HEK293 (cell line): ENCODE measurements at regions not wholly inside any gene's neighbourhood (a gene's known extent, or its start where the extent isn't known, plus 50 kb on each side); places are given as distances from the start of the nearest gene placed in this dataset.

Experiments used
- CTCF ChIA-PET: fragments of 350-600 bp; formaldehyde crosslinking; extraction: SDS; loops from one replicate; lab custom pipeline; 2021; ENCODE audit warnings: antibody characterized with exemption; lab: Yijun Ruan, JAX
- POLR2A ChIA-PET: fragments of 300-600 bp; formaldehyde crosslinking; extraction: SDS; loops from one replicate; lab custom pipeline; 2020; ENCODE audit warnings: antibody characterized with exemption, inconsistent platforms; lab: Yijun Ruan, JAX
- H3K27ac ChIP-seq: fragments of 200-500 bp; sonication (Bioruptor generic); 2 replicates; pipeline ENCODE4 v1.5.1; 2014; ENCODE audit warnings: low read depth, low read length, control low read depth, inconsistent platforms; ENCODE audit errors: extremely low read depth
- H3K36me3 ChIP-seq, 2 experiments: fragments of 200-500 bp in 1 of 2; sonication (Bioruptor generic) in 1 of 2; 1 replicate in 1 of 2; 2 replicates in 1 of 2; pipeline ENCODE4 v1.5.1; 2014 to 2017; ENCODE audit warnings: inconsistent platforms in 2 of 2, low read length in 2 of 2; ENCODE audit not compliant: control insufficient read depth in 2 of 2, insufficient read depth in 1 of 2
- H3K4me1 ChIP-seq: fragments of 200-500 bp; sonication (Bioruptor generic); 2 replicates; pipeline ENCODE4 v1.5.1; 2014; ENCODE audit warnings: mild to moderate bottlenecking, low read length, inconsistent platforms; ENCODE audit not compliant: control insufficient read depth, insufficient read depth
- H3K4me3 ChIP-seq: 2 replicates; pipeline ENCODE4 v1.5.1; 2011; ENCODE audit warnings: low read depth, mild to moderate bottlenecking, control low read depth, low read length, moderate library complexity
- H3K9me3 ChIP-seq: fragments of 200-500 bp; sonication (Bioruptor generic); 2 replicates; pipeline ENCODE4 v1.5.1; 2014; ENCODE audit warnings: low read depth, low read length, inconsistent platforms; ENCODE audit not compliant: control insufficient read depth, insufficient read depth
- EGR2 ChIP-seq: fragments of 450-650 bp; formaldehyde crosslinking; IDR thresholded peaks from 2 replicates; pipeline ENCODE4 v1.5.1; 2016; ENCODE audit warnings: low read depth, missing biosample characterization, missing genetic modification characterization
- KLF10 ChIP-seq: fragments of 450-650 bp; IDR thresholded peaks from 2 replicates; pipeline ENCODE4 v1.5.1; 2018; ENCODE audit warnings: missing biosample characterization, mild to moderate bottlenecking, missing genetic modification characterization
- KLF8 ChIP-seq: fragments of 450-650 bp; formaldehyde crosslinking; IDR thresholded peaks from 2 replicates; pipeline ENCODE4 v1.5.1; 2016; ENCODE audit warnings: missing biosample characterization, missing genetic modification characterization
- REST ChIP-seq: fragments of 450-650 bp; formaldehyde crosslinking; IDR thresholded peaks from 2 replicates; pipeline ENCODE4 v1.5.1; 2016; ENCODE audit warnings: missing biosample characterization, missing genetic modification characterization
- ZNF175 ChIP-seq: fragments of 450-650 bp; formaldehyde crosslinking; IDR thresholded peaks from 2 replicates; pipeline ENCODE4 v1.5.1; 2016; ENCODE audit warnings: missing biosample characterization, missing genetic modification characterization
- ZNF184 ChIP-seq: fragments of 450-650 bp; IDR thresholded peaks from 2 replicates; pipeline ENCODE4 v1.5.1; 2018; ENCODE audit warnings: missing biosample characterization, mild to moderate bottlenecking, missing genetic modification characterization
- ZNF596 ChIP-seq: fragments of 450-650 bp; IDR thresholded peaks from 2 replicates; pipeline ENCODE4 v1.5.0; 2018; ENCODE audit warnings: missing biosample characterization, mild to moderate bottlenecking, missing genetic modification characterization, moderate library complexity
- ZNF610 ChIP-seq: fragments of 450-650 bp; formaldehyde crosslinking; IDR thresholded peaks from 2 replicates; pipeline ENCODE4 v1.5.1; 2016; ENCODE audit warnings: missing biosample characterization, missing genetic modification characterization, borderline replicate concordance
- ZNF621 ChIP-seq: fragments of 450-650 bp; formaldehyde crosslinking; IDR thresholded peaks from 2 replicates; pipeline ENCODE4 v1.5.1; 2017; ENCODE audit warnings: missing biosample characterization, missing genetic modification characterization
- ZNF76 ChIP-seq: fragments of 450-650 bp; formaldehyde crosslinking; IDR thresholded peaks from 2 replicates; pipeline ENCODE4; 2016; ENCODE audit warnings: low read depth, missing biosample characterization, missing genetic modification characterization, borderline replicate concordance
- ZNF785 ChIP-seq: fragments of 450-650 bp; formaldehyde crosslinking; IDR thresholded peaks from 2 replicates; pipeline ENCODE4 v1.5.1; 2016; ENCODE audit warnings: missing biosample characterization, missing genetic modification characterization
- ZNF830 ChIP-seq: fragments of 450-650 bp; IDR thresholded peaks from 2 replicates; pipeline ENCODE4 v1.5.0; 2018; ENCODE audit warnings: missing biosample characterization, missing genetic modification characterization, low read depth, mild to moderate bottlenecking, moderate library complexity
- TF ChIP-seq, protein P1 (sequence below): sonication (generic); formaldehyde crosslinking; IDR thresholded peaks from 2 replicates; pipeline ENCODE4 v1.8.1; 2022; ENCODE audit warnings: mild to moderate bottlenecking, moderate library complexity, missing genetic modification reagents
- TF ChIP-seq, protein P2 (sequence below): fragments of 450-650 bp; formaldehyde crosslinking; IDR thresholded peaks from 2 replicates; pipeline ENCODE4 v1.5.1; 2017; ENCODE audit warnings: missing biosample characterization, missing genetic modification characterization
- TF ChIP-seq, protein P3 (sequence below): fragments of 450-650 bp; formaldehyde crosslinking; IDR thresholded peaks from 2 replicates; pipeline ENCODE4 v1.5.1; 2016; ENCODE audit warnings: missing biosample characterization, missing genetic modification characterization

DNA sequence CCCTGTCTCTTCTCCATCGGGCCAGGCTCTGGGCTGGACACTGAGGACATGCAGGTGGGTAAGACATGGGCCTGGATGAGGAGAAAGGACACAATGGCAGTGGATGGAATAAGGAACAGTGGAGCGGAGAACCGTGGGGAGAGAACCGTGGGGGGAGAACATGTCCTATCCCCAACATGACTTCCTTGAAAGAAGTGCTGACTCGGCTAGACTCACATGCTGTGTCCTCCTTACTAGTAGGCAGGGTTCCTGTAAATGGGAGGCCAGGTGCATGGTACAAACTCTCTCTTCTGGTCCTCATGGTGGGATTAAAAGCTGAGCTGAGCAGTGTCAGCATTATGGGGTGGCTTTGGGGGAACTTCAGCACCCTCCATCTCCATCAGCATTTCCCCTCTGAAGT is 137.4 kb upstream of the CSF3R start:
- CTCF ChIA-PET, result interaction anchor here (3.4 kb wide), 1 partner anchor 11 kb away, joined by 21 read pairs; no protein-coding TSS in a partner anchor
- TF ChIP-seq, protein P1, sequence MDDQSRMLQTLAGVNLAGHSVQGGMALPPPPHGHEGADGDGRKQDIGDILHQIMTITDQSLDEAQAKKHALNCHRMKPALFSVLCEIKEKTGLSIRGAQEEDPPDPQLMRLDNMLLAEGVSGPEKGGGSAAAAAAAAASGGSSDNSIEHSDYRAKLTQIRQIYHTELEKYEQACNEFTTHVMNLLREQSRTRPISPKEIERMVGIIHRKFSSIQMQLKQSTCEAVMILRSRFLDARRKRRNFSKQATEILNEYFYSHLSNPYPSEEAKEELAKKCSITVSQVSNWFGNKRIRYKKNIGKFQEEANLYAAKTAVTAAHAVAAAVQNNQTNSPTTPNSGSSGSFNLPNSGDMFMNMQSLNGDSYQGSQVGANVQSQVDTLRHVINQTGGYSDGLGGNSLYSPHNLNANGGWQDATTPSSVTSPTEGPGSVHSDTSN (CRISPR knock-in tag), result no peak
- TF ChIP-seq ZNF175 (tag by site-specific recombination) (no peak), ZNF76 (no peak)
- TF ChIP-seq, protein P2, sequence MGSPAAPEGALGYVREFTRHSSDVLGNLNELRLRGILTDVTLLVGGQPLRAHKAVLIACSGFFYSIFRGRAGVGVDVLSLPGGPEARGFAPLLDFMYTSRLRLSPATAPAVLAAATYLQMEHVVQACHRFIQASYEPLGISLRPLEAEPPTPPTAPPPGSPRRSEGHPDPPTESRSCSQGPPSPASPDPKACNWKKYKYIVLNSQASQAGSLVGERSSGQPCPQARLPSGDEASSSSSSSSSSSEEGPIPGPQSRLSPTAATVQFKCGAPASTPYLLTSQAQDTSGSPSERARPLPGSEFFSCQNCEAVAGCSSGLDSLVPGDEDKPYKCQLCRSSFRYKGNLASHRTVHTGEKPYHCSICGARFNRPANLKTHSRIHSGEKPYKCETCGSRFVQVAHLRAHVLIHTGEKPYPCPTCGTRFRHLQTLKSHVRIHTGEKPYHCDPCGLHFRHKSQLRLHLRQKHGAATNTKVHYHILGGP (tag by site-specific recombination), result no peak
- H3K4me1 ChIP-seq, result no peaks in the 10 kb centered on the region

GRCh38 chr1:36614991-36615390 is 132.3 kb upstream of the CSF3R start:
- H3K4me3 ChIP-seq, result no peak overlapping the region
- CTCF ChIA-PET, result interaction anchor here (1.0 kb wide), 1 partner anchor 35 kb away, joined by 4 read pairs; no protein-coding TSS in a partner anchor
- no peaks in the 10 kb centered on the region for H3K36me3 ChIP-seq
- no peak for TF ChIP-seq ZNF621 (tag by site-specific recombination)
- TF ChIP-seq ZNF610 (tag by site-specific recombination), result no peak
- no peak for TF ChIP-seq REST (tag by site-specific recombination)
- no peak for TF ChIP-seq KLF8
- no peak for TF ChIP-seq ZNF785
- TF ChIP-seq ZNF184 (tag by site-specific recombination), result no peak
- TF ChIP-seq ZNF830 (tag by site-specific recombination), result no peak
- no peak for TF ChIP-seq EGR2 (tag by site-specific recombination)
- no peak for TF ChIP-seq KLF10
- TF ChIP-seq, protein P3, sequence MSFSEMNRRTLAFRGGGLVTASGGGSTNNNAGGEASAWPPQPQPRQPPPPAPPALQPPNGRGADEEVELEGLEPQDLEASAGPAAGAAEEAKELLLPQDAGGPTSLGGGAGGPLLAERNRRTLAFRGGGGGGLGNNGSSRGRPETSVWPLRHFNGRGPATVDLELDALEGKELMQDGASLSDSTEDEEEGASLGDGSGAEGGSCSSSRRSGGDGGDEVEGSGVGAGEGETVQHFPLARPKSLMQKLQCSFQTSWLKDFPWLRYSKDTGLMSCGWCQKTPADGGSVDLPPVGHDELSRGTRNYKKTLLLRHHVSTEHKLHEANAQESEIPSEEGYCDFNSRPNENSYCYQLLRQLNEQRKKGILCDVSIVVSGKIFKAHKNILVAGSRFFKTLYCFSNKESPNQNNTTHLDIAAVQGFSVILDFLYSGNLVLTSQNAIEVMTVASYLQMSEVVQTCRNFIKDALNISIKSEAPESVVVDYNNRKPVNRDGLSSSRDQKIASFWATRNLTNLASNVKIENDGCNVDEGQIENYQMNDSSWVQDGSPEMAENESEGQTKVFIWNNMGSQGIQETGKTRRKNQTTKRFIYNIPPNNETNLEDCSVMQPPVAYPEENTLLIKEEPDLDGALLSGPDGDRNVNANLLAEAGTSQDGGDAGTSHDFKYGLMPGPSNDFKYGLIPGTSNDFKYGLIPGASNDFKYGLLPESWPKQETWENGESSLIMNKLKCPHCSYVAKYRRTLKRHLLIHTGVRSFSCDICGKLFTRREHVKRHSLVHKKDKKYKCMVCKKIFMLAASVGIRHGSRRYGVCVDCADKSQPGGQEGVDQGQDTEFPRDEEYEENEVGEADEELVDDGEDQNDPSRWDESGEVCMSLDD (tag by site-specific recombination), result no peak
- TF ChIP-seq, protein P2 (tag by site-specific recombination), result no peak
- no peak for TF ChIP-seq ZNF596 (tag by site-specific recombination)
- TF ChIP-seq, all 188 proteins: peak for 0
- Histone ChIP-seq H3K9me3 (no peaks in the 10 kb centered on the region), H3K4me1 (no peaks in the 10 kb centered on the region), H3K27ac (no peak overlapping the region)
- POLR2A ChIA-PET, result no interaction called here

More for the DNA sequence above, 137.4 kb upstream of the CSF3R start:
- H3K36me3 ChIP-seq, result no peaks in the 10 kb centered on the region
- no peak overlapping the region for H3K27ac ChIP-seq
- no peak overlapping the region for H3K4me3 ChIP-seq
- no peaks in the 10 kb centered on the region for H3K9me3 ChIP-seq
- POLR2A ChIA-PET, result no interaction called here
